A673 (cell line): ENCODE measurements at regions not wholly inside any gene's neighbourhood (a gene's known extent, or its start where the extent isn't known, plus 50 kb on each side); places are given as distances from the start of the nearest gene placed in this dataset.

Experiments
- BruUV-seq: library from RNA; stranded (reverse); fragments of 400-500 nt; replicated peaks from 2 replicates; lab custom pipeline; 2021; lab: Mats Ljungman, UMichigan
- CTCF ChIA-PET: fragments of 300-600 bp; sonication (Branson Sonifier 250); formaldehyde crosslinking; loops from one replicate; lab custom pipeline; 2022; ENCODE audit warnings: antibody characterized with exemption; lab: Charles Lee
- POLR2A ChIA-PET: fragments of 300-600 bp; sonication (Branson Sonifier 250); formaldehyde crosslinking; loops from one replicate; lab custom pipeline; 2022; ENCODE audit warnings: antibody characterized with exemption; ENCODE audit not compliant: low non-redundant PET; lab: Charles Lee
- DNase-seq: peaks from one replicate; pipeline ENCODE4 v3.0.0-alpha.2; 2015; ENCODE audit warnings: low spot score
- H3K27ac ChIP-seq: fragments of 200-600 bp; sonication (generic); 2 replicates; pipeline ENCODE4 v1.5.1; 2016; ENCODE audit warnings: mixed run types, low read depth, mild to moderate bottlenecking, mixed read lengths, antibody characterized with exemption, low read length; ENCODE audit not compliant: poor library complexity, severe bottlenecking
- H3K27me3 ChIP-seq: fragments of 200-600 bp; sonication (generic); replicated peaks from 2 replicates; pipeline ENCODE4 v1.6.1; 2017; ENCODE audit warnings: mixed run types, low read depth, mild to moderate bottlenecking, mixed read lengths, antibody characterized with exemption, low read length; ENCODE audit not compliant: insufficient read depth, poor library complexity
- H3K36me3 ChIP-seq: fragments of 200-600 bp; sonication (generic); 2 replicates; pipeline ENCODE4 v1.6.1; 2016; ENCODE audit warnings: mixed run types, mild to moderate bottlenecking, mixed read lengths, antibody characterized with exemption, low read length; ENCODE audit not compliant: insufficient read depth, poor library complexity, severe bottlenecking
- H3K4me1 ChIP-seq: fragments of 200-600 bp; sonication (generic); 2 replicates; pipeline ENCODE4 v1.6.1; 2017; ENCODE audit warnings: mixed run types, mild to moderate bottlenecking, mixed read lengths, antibody characterized with exemption, low read length; ENCODE audit not compliant: insufficient read depth, poor library complexity, severe bottlenecking
- H3K4me3 ChIP-seq: fragments of 200-600 bp; sonication (generic); 2 replicates; pipeline ENCODE4 v1.5.1; 2016; ENCODE audit warnings: low read depth, mixed run types, mild to moderate bottlenecking, mixed read lengths, low read length; ENCODE audit not compliant: poor library complexity, severe bottlenecking
- H3K9me3 ChIP-seq: fragments of 200-600 bp; sonication (generic); 2 replicates; pipeline ENCODE4 v1.6.1; 2016; ENCODE audit warnings: mixed run types, low read depth, mild to moderate bottlenecking, mixed read lengths, antibody characterized with exemption, low read length; ENCODE audit not compliant: poor library complexity, severe bottlenecking
- CTCF ChIP-seq: fragments of 300-800, 200-600 bp; sonication (generic); conservative IDR thresholded peaks from 2 replicates; pipeline ENCODE4 v1.5.1; 2017; ENCODE audit warnings: low read depth, mild to moderate bottlenecking, antibody characterized with exemption, low read length, moderate library complexity, mixed read lengths
- EZH2 ChIP-seq: fragments of 200-600 bp; sonication (generic); IDR thresholded peaks from 2 replicates; pipeline ENCODE4 v1.6.1; 2017; ENCODE audit warnings: borderline replicate concordance, low read depth, mild to moderate bottlenecking, mixed read lengths, antibody characterized with exemption, low read length; ENCODE audit not compliant: poor library complexity, severe bottlenecking
- intact Hi-C: fragments of 100-400 bp; cut with micrococcal nuclease; formaldehyde crosslinking; loops from one replicate; pipeline ENCODE4 v1.10.0; 2022; ENCODE audit not compliant: unreplicated experiment

DNA sequence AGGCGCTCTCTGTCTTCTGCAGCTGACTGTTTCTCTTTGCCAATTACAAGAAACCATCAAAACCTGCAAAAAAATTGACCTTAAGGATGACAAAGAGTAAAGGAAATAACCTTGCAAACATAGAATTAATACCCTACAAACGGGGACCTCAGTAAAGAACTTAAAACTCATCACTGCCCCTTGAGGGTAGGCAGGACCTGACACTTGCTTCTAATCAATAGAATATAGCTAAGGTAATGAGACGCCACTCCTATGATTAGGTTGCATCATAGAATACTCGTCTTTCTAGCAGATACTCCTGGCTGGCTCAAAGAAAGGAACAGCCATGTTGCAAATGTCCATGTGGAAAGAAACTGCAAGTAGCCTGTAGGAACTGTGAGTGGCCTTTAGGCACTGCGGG, 140.0 kb downstream of the XPNPEP1 start:
- no TSS peak for BruUV-seq

GRCh38 chr10:109780997-109781396, 142.3 kb downstream of the XPNPEP1 start:
- H3K9me3 ChIP-seq: no peaks in the 10 kb centered on the region
- TF ChIP-seq EZH2: no peak
- TF ChIP-seq CTCF: no peak
- CTCF ChIA-PET: no interaction called here
- H3K36me3 ChIP-seq: no peaks in the 10 kb centered on the region
- POLR2A ChIA-PET: no interaction called here
- no peak for DNase-seq
- no peaks in the 10 kb centered on the region for H3K4me1 ChIP-seq
- intact Hi-C loops: no loop called here
- H3K27me3 ChIP-seq: no peaks in the 10 kb centered on the region
- no peak overlapping the region for H3K27ac ChIP-seq
- H3K4me3 ChIP-seq: no peak overlapping the region
- no TSS peak for BruUV-seq

More for the DNA sequence above, 140.0 kb downstream of the XPNPEP1 start:
- no peak overlapping the region for H3K27ac ChIP-seq
- no peaks in the 10 kb centered on the region for H3K36me3 ChIP-seq
- no peak overlapping the region for H3K4me3 ChIP-seq
- CTCF ChIA-PET: no interaction called here
- no peaks in the 10 kb centered on the region for H3K27me3 ChIP-seq
- intact Hi-C loops: no loop called here
- POLR2A ChIA-PET: no interaction called here
- TF ChIP-seq CTCF (no peak), EZH2 (no peak)
- no peak for DNase-seq
- no peaks in the 10 kb centered on the region for H3K4me1 ChIP-seq
- no peaks in the 10 kb centered on the region for H3K9me3 ChIP-seq

DNA sequence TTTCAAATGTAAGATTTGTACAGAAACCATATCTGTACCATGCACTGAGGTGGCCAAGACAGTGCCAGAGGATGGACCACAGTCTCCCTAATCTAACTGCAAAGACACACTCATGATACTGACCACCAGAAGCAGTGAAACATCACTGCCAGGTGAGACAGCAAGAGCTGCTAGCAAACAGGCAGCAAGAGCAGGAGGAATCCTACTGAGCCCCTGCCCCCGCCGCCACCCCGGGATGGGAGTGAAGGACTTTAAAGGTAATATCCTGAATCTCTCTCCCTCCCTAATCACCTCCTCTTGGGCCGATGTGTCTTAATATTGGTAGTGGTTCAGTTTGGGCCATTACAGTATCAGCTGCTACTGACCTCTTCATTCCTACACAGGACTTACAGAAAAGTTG, 144.3 kb downstream of the XPNPEP1 start:
- BruUV-seq: no TSS peak
- Histone ChIP-seq H3K27ac (no peak overlapping the region), H3K27me3 (no peaks in the 10 kb centered on the region), H3K9me3 (no peaks in the 10 kb centered on the region), H3K4me3 (no peak overlapping the region), H3K36me3 (no peaks in the 10 kb centered on the region), H3K4me1 (peaks cover 3% of the 10 kb centered on the region)
- no peak for TF ChIP-seq EZH2
- TF ChIP-seq CTCF: no peak
- DNase-seq: no peak
- POLR2A ChIA-PET: no interaction called here
- intact Hi-C loops: no loop called here
- CTCF ChIA-PET: no interaction called here
